Heart left ventricle (tissue), 16 donors: ENCODE measurements at regions not wholly inside any gene's neighbourhood (a gene's known extent, or its start where the extent isn't known, plus 50 kb on each side); places are given as distances from the start of the nearest gene placed in this dataset.

Source experiments
- ATAC-seq, 4 donors: fragments of 200-7000 bp; cut with Tn5 transposase; one replicate each; pipeline ENCODE4 v1.9.1; 2020 to 2022; ENCODE audit warnings: moderate library complexity in 4 of 4, mild to moderate bottlenecking in 3 of 4, moderate number of reproducible peaks in 1 of 4
- DNase-seq, 5 donors: peaks; one replicate each; pipeline ENCODE4 v3.0.0-alpha.2; 2020
- H3K27ac ChIP-seq, 12 donors: fragments of 200-600 bp; sonication (generic) in 4 of 12; one replicate each; pipeline versions ENCODE4 v1.5.0 to v1.8.0; 2016 to 2022; ENCODE audit warnings: mild to moderate bottlenecking in 2 of 12
- H3K27me3 ChIP-seq, 9 donors: fragments of 200-600 bp; sonication (generic) in 2 of 9; one replicate each; pipeline versions ENCODE4 v1.5.1 to v1.8.0; 2016 to 2022; ENCODE audit warnings: mild to moderate bottlenecking in 3 of 9
- H3K36me3 ChIP-seq, 9 donors: fragments of 200-600 bp; sonication (generic) in 2 of 9; one replicate each; pipeline versions ENCODE4 v1.5.0 to v1.8.0; 2018 to 2022; ENCODE audit warnings: mild to moderate bottlenecking in 2 of 9
- H3K4me1 ChIP-seq, 12 donors: fragments of 200-600 bp; sonication (generic) in 4 of 12; one replicate each; pipeline versions ENCODE4 v1.5.0 to v1.8.0; 2016 to 2022; ENCODE audit warnings: mild to moderate bottlenecking in 3 of 12
- H3K4me3 ChIP-seq, 12 donors: fragments of 200-600 bp; sonication (generic) in 4 of 12; one replicate each; pipeline versions ENCODE4 v1.5.0 to v1.8.0; 2017 to 2022; ENCODE audit warnings: mild to moderate bottlenecking in 9 of 12, moderate library complexity in 4 of 12
- H3K9me3 ChIP-seq, 12 donors: fragments of 200-600 bp; sonication (generic) in 4 of 12; one replicate each; pipeline versions ENCODE4 v1.5.0 to v1.8.0; 2016 to 2022; ENCODE audit warnings: mild to moderate bottlenecking in 1 of 12
- POLR2A ChIP-seq, 2 donors: fragments of 450-650 bp; IDR thresholded peaks; one replicate each; pipeline ENCODE4 v1.6.1; 2017; ENCODE audit warnings: antibody characterized with exemption in 2 of 2, mild to moderate bottlenecking in 2 of 2, moderate library complexity in 2 of 2
- WGBS, 4 donors: extraction: QIAGEN DNeasy Blood & Tissue Kit in 2 of 4; methylation state at CpG; one replicate each; pipeline versions ENCODE4 v1.1.5 to v1.1.7; 2013 to 2018; 5-methylcytosine and 5-hydroxymethylcytosine counted together
- intact Hi-C, 10 donors: fragments of 100-400 bp; cut with DNase I; formaldehyde crosslinking; loops; one replicate each; pipeline versions ENCODE4 v1.11.1 to v1.14.2; 2022
- TF ChIP-seq, protein P1 (sequence below), 12 donors: fragments of 200-600 bp; sonication (generic) in 4 of 12; IDR thresholded peaks; one replicate each; pipeline versions ENCODE4 v1.5.0 to v1.8.0; 2018 to 2022; ENCODE audit warnings: antibody characterized with exemption in 12 of 12, mild to moderate bottlenecking in 5 of 12
- donor health status: ischemic (EF 13 %, LVEDD 7.1; RV severe dilation, severe dysfunction).
- donor health status: healthy with polysubstance abuse.
- donor health status: DM: no; HTN: yes; CAD: no.
- donor health status: DM: no; HTN: no; CAD: no.
- donor health status: ischemic (EF 25% LVEDD 6.9; RV normal size, moderate dysfunction).
- donor health status: ischemic (EF 25% LVEDD 5.7; RV mildly dilated, moderate dysfunction).
- donor health status: healthy.
- donor health status: DM: yes; HTN: yes; CAD: no.
- donor health status: ischemic (EF 35%, LVEDD 5.7; RV mildly dilated, moderate dysfunction).
- donor health status: nonischemic (EF 11% LVEDD 7.7; RV severe dilation, severe dysfunction).
- donor health status: DM: yes; HTN: yes; CAD: no.
- donor health status: PGD.
- donor health status: ischemic (EF 29% LVEDD 5.4; RV normal size, mild dysfunction).
- donor health status: nonischemic (EF 23%, LVEDD 6.1; RV moderate dilation, normal function).

DNA sequence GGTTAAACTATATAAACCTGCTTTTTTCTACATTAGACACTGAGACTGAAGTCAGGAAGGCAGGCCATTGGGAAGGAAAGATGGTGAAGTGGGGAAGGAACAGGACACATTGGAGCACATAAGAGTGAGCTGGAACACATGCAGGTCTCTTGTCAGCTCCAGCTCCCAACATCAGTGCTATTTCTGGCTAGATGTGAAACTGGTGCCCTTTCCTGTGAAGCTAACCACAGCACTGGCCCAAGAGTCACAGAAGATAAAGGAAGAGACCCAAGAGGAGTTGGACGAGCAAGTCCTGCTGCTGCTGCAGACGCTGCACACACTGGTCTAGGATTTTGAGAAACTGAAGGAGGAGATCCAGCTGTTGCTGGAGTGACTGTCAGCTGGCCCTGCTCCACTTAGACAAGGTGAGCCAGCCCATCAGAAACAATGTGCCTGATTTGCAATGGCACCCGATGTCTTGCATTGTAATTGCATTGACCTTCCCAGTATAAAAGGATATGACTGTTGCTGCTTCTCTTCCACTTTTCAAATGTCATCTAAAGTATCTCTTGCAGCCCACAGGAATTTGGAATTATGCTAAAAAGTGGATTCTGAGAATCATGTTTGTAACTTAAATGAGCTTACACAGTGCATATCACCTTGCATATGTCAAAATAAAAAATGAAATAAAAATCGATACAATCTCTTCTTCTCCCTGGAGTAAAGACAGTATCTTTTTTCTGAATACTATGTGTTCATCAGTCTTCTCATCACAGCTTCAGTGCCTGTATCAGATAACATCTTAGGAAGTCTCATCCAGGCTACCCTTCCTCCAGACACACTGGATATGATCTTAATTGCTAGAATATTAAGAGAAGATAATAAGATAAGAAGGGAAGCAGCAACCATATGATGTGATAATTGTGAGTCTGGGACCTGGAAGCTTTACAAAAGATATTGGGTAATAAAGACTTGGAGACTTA is 230.7 kb upstream of the SPRY2 start:
- Histone ChIP-seq H3K27ac (peak overlapping the region in 1 of 12 donors; percentile 28), H3K4me1 (peaks cover 0 to 21% (median 5%) of the 10 kb centered on the region in 12 donors), H3K27me3 (no peaks in the 10 kb centered on the region), H3K4me3 (no peak overlapping the region), H3K9me3 (no peaks in the 10 kb centered on the region), H3K36me3 (no peaks in the 10 kb centered on the region)
- TF ChIP-seq POLR2A (IDR thresholded peaks at IDR 0.05): no peak
- TF ChIP-seq, protein P1, sequence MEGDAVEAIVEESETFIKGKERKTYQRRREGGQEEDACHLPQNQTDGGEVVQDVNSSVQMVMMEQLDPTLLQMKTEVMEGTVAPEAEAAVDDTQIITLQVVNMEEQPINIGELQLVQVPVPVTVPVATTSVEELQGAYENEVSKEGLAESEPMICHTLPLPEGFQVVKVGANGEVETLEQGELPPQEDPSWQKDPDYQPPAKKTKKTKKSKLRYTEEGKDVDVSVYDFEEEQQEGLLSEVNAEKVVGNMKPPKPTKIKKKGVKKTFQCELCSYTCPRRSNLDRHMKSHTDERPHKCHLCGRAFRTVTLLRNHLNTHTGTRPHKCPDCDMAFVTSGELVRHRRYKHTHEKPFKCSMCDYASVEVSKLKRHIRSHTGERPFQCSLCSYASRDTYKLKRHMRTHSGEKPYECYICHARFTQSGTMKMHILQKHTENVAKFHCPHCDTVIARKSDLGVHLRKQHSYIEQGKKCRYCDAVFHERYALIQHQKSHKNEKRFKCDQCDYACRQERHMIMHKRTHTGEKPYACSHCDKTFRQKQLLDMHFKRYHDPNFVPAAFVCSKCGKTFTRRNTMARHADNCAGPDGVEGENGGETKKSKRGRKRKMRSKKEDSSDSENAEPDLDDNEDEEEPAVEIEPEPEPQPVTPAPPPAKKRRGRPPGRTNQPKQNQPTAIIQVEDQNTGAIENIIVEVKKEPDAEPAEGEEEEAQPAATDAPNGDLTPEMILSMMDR (IDR thresholded peaks at IDR 0.05): no peak
- peak in 4 of 5 donors; percentile 11 to 33 (median 25) for DNase-seq
- ATAC-seq: peak; percentile 51 to 98 (median 91)
- intact Hi-C loops: loop anchor here in 1 of 10 donors (1.0 kb wide), 1 partner anchor 13 kb away; no protein-coding TSS in a partner anchor
- WGBS, 4 donors: 47 to 59% (median 53%) methylated on average over 4 of the region's 4 CpGs

DNA sequence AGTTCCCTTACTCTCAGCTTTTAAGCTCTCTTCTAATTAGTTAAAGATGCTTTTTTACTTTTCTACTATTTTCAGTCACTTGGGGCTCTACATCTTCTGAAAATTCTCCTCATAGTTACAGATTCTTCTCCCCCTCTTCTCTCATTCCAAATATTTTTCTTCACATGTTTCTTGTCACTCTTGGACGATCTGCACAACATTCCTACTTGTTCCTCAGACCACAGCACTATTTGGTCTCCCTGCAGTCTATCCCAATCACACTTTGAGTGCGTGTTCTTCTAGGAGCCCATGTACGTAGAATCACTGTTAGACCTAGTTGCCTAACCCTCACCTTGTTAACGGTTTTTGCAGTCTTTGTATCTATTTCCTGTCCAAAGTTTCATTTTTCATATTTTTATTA is 222.5 kb upstream of the SPRY2 start:
- intact Hi-C loops: no loop called here
- peak overlapping the region in 4 of 12 donors; percentile 2 to 38 (median 32) for H3K27ac ChIP-seq

DNA sequence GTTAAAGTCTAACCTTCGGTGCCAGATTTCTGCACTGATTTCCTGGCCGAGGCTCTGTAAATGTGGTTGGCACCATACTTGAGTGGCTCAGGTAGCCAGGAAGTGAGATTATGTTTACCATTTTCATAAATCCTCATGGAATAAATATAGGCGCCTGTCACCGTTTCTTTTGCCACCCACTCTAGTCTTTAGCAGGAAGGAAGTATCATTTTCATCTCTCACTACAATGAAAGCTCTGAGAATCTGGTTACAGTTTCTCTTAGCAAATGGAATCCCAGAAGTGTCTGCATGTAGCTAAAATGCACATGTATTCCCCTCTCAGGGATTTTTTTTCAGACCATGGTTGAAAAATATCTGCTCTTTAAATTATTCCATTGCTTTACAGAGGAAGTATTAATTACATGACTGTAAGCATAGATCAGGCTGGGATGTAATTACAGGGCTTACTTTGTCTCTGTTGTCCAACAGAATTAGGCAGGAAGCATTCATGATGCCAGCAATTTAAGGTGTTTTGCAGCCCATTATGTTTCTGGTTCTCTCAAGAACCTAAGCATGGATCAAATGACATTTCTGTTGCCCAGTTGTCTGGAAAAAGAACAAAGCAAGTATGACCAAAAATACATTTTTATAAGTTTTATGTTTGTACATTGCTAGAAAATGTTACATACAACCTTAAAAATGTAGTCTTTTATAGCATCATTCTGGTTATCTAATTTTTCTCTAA is 221.7 kb upstream of the SPRY2 start:
- H3K9me3 ChIP-seq: no peaks in the 10 kb centered on the region
- WGBS, 4 donors: 53 to 64% (median 54%) methylated on average over 4 of the region's 4 CpGs
- TF ChIP-seq, protein P1 (IDR thresholded peaks at IDR 0.05): no peak
- TF ChIP-seq POLR2A (IDR thresholded peaks at IDR 0.05): no peak
- H3K36me3 ChIP-seq: no peaks in the 10 kb centered on the region
- ATAC-seq (no peak), DNase-seq (no peak)
- H3K27me3 ChIP-seq: no peaks in the 10 kb centered on the region
- H3K27ac ChIP-seq: peak overlapping the region in 5 of 12 donors; percentile 2 to 38 (median 19)
- intact Hi-C loops: no loop called here
- no peak overlapping the region for H3K4me3 ChIP-seq
- H3K4me1 ChIP-seq: peaks cover 0 to 14% (median 0%) of the 10 kb centered on the region in 12 donors

More for the DNA sequence above, 222.5 kb upstream of the SPRY2 start:
- peaks cover 0 to 14% (median 0%) of the 10 kb centered on the region in 12 donors for H3K4me1 ChIP-seq
- no peaks in the 10 kb centered on the region for H3K27me3 ChIP-seq
- TF ChIP-seq POLR2A (IDR thresholded peaks at IDR 0.05): no peak
- TF ChIP-seq, protein P1 (IDR thresholded peaks at IDR 0.05): no peak
- no peaks in the 10 kb centered on the region for H3K9me3 ChIP-seq
- ATAC-seq: peak in 1 of 4 donors; percentile 39
- H3K36me3 ChIP-seq: no peaks in the 10 kb centered on the region
- DNase-seq: no peak
- 55 to 65% (median 61%) methylated on average over 4 of the region's 4 CpGs for WGBS, 4 donors
- H3K4me3 ChIP-seq: no peak overlapping the region

DNA sequence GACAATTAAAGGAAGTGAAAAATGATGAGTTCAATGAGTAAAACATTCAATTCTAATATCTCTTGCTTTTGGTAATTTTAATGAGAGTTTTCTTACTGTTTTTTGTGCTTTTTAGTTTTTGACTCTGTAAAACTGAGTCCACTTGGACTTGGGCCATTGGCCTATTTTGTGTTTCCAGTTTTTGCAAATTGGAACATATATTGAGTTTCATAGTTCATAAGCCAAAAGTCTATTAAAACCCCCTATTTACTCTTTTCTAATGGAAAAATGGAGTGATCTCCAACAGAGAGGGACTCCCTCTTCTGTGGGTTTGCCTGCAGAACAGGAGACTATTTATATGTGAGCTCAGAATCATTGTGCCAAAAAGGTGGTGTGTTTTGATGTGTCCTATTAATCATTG is 219.7 kb upstream of the SPRY2 start:
- Histone ChIP-seq H3K4me1 (peaks cover 0 to 14% (median 0%) of the 10 kb centered on the region in 12 donors), H3K27me3 (no peaks in the 10 kb centered on the region), H3K4me3 (no peak overlapping the region), H3K36me3 (no peaks in the 10 kb centered on the region), H3K27ac (no peak overlapping the region), H3K9me3 (no peaks in the 10 kb centered on the region)
- intact Hi-C loops: no loop called here
- ATAC-seq: no peak
- TF ChIP-seq, protein P1 (IDR thresholded peaks at IDR 0.05): no peak
- no peak for TF ChIP-seq POLR2A (IDR thresholded peaks at IDR 0.05)
- no peak for DNase-seq
